ENCODE measurements at regions not wholly inside any gene's neighbourhood (a gene's known extent, or its start where the extent isn't known, plus 50 kb on each side); places are given as distances from the start of the nearest gene placed in this dataset.
"Not testable (repeated sequence)": the region's sequence is repeated elsewhere in the genome, so short reads cannot be mapped to it uniquely, and the experiment has no call there.

DNA sequence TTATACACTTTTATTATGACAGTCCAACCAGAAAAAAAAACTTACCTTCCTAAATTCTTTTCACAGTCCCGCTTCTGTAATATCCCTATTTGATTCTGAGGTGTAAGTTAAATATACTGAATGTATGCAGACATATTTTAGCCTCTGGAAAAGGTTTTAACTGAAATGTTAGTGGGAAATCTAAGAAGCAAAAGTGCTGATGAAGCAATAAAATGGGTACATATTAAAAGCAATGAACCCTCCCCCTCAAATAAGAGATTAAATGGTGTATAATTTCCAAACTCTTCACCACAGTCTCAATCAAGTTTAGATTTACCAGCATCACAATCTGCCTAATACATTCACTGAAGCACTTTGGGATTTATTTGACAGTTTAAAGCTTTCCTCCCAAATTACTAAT, 688.3 kb upstream of the DIAPH2 start:
- no peak for DNase-seq

GRCh38 chrX:96002431-96002830, 682.2 kb upstream of the DIAPH2 start:
- DNase-seq: no peak

DNA sequence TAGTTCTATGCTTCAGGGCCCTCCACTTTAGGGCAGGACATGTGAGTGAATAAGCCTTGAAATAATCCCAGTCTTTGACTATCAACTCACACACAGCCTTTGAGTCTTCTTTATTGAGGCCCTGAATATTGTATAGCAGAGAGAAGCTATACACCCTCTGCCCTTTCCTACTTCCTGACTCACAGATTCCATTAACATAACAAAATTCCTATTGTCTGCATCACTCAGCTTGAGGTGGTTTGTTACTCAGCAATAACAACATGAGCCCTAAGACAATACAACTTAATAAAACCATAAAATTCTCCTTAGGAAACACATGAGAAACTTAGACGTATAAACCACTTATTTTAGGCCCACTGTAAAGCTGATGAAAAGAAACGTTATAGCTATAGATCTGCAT, 680.3 kb upstream of the DIAPH2 start:
- DNase-seq: no peak

- no peak for DNase-seq
Observed at GRCh38 chrX:96006281-96006680, 678.4 kb upstream of the DIAPH2 start.

DNA sequence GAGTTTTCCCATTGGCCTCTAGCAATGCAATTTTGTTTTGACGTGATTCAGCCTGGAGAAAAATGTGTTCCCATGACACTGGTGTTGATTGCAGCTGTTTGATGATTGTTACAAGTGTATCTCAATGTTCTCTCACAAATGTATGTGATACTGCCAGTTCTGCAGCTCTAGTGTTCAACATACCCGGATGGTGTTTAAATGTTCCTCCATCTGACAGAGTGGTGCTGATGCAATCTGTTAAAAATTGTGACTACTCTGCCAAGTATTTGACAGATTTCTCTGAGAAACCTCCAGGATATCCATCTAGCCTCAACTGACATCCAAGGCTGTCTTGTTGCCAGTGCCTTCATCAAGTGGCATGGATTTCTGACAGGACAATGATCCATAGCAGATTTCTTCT, 657.2 kb upstream of the DIAPH2 start:
- DNase-seq: peak; percentile 4

DNA sequence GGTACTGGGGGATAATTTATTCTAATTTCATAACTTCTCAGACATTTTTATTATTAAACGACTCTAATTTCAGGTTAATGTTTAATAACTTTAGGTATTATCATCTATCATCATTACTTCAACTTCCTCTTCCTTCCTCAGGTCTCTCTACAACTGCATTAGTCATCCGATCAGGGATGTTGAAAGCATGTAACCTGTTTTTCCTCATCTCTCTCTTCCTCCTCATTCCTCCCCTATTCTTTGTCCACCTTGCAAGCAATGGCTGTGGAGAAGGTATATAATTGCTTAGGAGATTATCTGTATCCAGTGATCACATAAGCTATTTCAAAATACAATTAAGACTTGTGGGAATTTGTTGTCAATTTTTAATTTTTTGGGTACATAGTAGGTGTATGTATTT, 632.6 kb upstream of the DIAPH2 start:
- DNase-seq: no peak

- DNase-seq: no peak
Observed at GRCh38 chrX:96081891-96082290, 602.8 kb upstream of the DIAPH2 start.

DNA sequence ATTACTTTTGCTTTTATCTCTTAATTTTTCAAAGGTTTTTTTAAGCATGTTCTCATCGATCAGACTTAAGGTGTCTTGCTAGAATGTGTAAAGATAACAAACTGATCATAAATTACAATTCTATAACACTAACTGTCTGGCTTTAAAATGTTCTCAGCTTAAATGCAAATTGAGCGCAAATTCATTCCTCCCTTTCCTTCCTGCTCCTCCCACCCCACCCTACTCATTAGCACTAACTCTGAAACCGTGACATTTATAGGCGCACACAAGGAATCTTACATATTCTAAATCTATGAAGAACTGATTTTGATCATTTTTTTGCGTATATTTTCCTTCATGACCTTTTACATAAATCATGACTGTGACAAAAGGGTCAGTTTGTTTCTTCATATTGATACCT, 590.0 kb upstream of the DIAPH2 start:
- no peak for DNase-seq

- no peak for DNase-seq
Observed at GRCh38 chrX:96098471-96098870, 586.2 kb upstream of the DIAPH2 start.

GRCh38 chrX:96102997-96103396, 581.6 kb upstream of the DIAPH2 start:
- DNase-seq: no peak

GRCh38 chrX:96112689-96113088, 572.0 kb upstream of the DIAPH2 start:
- no peak for DNase-seq

DNA sequence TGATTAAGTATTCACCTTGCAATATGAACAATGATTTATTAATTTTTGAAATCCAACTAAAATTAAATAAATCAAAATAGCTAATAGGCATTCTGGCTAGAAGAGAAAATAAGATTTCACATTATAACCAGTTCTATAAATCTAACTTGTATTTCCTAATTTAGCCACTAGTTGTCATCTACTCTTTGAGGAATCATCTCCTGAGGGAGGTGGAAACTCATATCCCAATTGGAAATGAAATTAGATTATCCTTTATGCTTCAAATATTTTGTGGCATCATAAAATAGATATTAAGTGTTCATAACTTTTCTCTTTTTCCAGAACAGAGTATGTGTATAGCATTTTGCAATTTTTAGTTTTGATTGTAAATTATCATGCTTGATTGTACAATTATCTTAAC, 558.5 kb upstream of the DIAPH2 start:
- no peak for DNase-seq

GRCh38 chrX:96128058-96128457, 556.6 kb upstream of the DIAPH2 start:
- DNase-seq: not testable (repeated sequence)

DNA sequence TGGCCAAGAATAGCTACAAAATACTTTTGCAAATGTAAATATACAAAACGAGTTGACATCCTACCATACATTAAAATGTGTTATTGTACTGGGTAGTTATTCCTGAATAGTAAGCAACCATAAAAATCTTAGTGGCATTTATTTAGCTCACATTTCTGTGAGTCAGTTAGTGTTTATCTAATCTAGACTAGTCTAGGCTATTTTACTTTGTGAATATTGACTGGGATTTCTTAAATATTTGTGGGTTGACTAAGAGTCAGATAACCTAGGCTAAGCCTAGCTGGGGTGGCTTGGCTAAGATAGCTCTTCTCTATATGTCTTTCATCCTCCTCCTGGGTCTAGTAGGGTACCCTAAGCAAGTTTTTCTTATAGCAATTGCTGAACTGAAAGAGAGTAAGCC, 543.8 kb upstream of the DIAPH2 start:
- DNase-seq: no peak

DNA sequence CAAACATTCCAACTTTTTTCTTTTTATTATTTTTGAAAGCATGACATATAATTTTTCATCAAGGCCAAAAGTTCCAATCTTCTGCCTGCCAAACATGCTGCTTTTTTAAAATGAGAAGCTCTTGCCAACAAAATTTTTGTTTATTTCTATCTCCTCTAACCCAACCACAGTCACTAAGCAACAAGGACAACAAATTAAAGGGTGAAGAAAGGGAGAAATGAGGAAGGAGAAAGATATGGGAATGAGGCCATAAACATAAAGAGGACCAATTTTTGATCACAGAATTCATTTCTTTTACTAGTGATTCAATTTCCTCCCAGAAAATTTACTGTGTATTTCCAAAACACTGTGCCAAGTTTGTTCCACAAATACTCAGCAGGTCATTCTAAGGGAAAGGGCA, 537.0 kb upstream of the DIAPH2 start:
- DNase-seq: peak; percentile 40

DNA sequence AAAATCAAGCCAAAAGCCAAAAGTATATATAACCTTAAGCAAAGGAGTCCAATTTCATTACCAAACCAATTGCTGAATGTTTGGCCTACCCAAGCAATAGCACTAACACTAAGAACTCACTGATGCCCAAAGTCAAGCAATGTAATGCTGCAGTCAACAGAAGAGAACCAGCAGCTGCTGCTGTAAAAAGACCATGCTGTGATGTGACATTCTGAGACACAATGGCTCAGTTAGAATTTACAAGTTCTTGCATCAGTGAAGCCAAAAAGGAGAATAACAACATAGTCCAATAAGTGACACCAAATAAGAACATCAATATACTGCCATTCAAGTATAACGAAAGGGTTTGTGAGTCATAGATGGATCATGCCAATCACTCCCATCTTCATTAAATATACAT, 514.0 kb upstream of the DIAPH2 start:
- no peak for DNase-seq

GRCh38 chrX:96176921-96177320, 507.7 kb upstream of the DIAPH2 start:
- peak; percentile 4 for DNase-seq

DNA sequence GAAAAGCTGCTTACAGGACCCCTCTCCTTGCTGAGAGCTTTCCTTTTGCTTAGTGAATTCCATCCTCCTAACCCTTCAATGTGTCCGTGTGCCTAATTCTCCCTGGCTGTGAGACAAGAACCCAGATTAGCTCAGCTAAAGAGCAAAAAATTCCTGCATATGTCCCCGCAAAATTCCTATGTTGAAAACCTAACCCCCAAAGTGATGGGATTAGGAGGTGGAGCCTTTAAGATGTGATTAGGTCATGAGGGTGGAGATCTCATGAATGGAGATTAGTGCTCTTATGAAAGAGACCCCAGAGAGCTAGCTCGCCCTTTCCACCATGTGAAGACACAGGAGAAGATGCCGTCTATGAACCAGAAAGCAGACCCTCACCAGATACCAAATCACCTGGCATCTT, 503.0 kb upstream of the DIAPH2 start:
- no peak for DNase-seq

DNA sequence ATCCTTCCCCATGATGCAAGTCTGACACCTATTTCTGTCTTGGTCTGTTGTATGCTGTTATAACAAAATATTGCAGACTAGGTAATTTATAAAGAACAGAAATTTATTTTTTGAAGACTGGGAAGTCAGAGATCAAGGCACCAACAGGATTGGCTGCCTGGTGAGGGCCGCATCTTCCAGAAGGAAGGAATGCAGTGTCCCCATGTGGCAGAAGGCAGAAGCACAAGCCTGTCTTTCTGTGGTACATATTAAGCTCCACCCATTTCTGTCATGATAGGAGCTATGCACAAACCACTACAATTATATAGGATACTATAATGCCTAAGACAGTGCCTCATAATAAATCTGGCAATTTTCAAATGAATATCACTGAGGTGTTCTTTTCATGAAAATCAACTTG, 502.3 kb upstream of the DIAPH2 start:
- no peak for DNase-seq

- DNase-seq: no peak
Observed at GRCh38 chrX:96183391-96183790, 501.3 kb upstream of the DIAPH2 start.

DNA sequence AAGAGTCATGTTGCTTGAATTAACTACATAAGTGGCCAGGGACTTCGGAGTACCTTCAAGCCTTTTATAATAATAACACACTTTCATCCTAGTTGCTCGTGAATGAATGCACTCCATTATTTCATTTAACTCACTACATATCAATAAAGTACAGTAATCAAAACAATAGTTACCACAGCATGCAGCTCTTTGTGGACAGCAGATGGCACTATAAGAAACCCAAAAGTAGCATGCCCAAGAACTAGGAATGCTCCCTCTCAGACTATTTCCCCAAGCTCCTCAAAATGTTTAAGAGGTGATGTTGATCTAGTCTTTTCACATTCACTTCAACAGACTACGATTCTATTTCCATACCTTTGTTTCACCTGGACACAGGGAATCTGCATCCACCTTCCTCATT, 500.8 kb upstream of the DIAPH2 start:
- no peak for DNase-seq

GRCh38 chrX:96204928-96205327, 479.7 kb upstream of the DIAPH2 start:
- no peak for DNase-seq

DNA sequence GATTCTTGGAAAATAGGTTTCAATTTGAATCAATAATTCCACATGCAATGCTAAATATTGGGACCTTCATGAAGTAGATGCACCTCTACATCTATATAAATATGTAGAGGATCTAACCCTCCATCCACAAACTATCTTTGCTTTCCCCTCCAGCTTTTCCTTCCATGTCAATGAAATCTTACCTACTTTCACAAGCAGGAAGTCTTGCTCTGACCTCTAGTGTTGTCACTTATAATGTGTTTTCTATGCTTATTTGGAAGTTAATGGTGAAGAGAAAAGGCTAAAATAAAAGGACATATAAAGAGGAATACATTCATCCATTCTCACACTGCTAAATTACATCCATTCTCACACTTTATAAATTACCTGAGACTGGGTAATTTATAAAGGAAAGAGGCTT, 472.7 kb upstream of the DIAPH2 start:
- DNase-seq: no peak

DNA sequence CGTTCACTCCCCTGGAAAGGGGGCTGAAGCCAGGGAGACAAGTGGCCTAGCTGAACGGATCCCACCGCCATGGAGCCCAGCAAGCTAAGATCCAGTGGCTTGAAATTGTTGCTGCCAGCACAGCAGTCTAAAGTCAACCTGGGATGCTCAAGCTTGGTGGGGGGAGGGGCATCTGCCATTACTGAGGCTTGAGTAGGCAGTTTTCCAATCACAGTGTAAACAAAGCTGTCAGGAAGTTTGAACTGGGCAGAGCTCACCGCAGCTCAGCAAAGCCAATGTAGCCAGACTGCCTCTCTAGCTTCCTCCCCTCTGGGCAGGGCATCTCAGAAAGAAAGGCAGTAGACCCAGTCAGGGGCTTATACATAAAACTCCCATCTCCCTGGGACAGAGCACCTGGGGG, 470.0 kb upstream of the DIAPH2 start:
- DNase-seq: not testable (repeated sequence)

DNA sequence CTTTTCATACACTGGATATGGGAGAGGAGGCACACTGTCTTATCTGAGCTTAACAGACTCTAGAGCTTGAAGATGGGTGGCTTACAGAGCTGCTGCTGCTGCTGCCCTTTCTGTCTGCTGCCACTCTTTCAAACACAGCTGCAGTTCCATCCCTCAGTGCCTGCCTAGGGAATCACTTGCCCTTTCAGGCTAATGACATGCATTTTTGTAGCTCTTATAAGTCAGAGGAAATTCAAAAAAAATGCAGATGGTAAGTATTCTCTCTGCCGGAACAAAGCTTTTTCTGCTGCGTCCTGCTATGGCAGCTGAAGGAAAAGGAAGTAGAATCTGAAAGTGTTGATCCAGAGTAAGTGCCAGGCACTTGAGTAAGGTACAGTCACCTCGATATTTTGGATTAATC, 460.4 kb upstream of the DIAPH2 start:
- no peak for DNase-seq

GRCh38 chrX:96244955-96245354, 439.7 kb upstream of the DIAPH2 start:
- peak; percentile 54 for DNase-seq
